ENCODE measurements at regions not wholly inside any gene's neighbourhood (a gene's known extent, or its start where the extent isn't known, plus 50 kb on each side); places are given as distances from the start of the nearest gene placed in this dataset.

DNA sequence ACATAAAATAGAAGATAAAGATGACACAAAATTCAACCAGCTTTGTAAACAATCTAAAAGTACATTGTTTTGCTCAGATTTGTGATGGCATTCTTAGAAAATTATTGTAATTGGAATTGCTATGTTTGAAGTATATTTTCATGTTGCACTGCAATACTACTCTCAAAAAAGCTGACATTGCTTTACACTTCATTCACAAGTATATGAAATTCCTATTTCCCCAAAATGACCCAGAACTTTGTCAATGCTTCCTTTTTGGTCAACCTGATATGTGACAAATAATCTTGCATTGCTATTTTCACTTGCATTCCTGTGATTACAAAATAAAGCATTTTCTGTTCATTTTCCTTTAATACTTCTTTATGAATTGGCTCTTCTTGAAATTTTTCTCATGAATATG is 104.1 kb upstream of the BMP5 start:
- intact Hi-C loops (cut with micrococcal nuclease; ENCODE audit: unreplicated experiment), result no loop called here
- Histone ChIP-seq H3K36me3 (replicated peaks in 1 of 2; ENCODE audit: control insufficient read depth in 1 of 2, insufficient read depth in 2 of 2, low read length in 2 of 2) (no peaks in the 10 kb centered on the region), H3K4me3 (replicated peaks in 1 of 3; ENCODE audit: insufficient read depth in 1 of 3, low read depth in 2 of 3, low read length in 3 of 3) (no peak overlapping the region), H4K20me1 (ENCODE audit: insufficient read depth, low read length) (no peaks in the 10 kb centered on the region), H3K9me3 (ENCODE audit: low read length) (no peaks in the 10 kb centered on the region), H3K4me2 (ENCODE audit: low read depth, low read length) (no peak overlapping the region), H3K27me3 (ENCODE audit: control insufficient read depth in 1 of 2, insufficient read depth in 2 of 2, low read length in 2 of 2) (no peaks in the 10 kb centered on the region), H2AFZ (ENCODE audit: low read length) (no peak overlapping the region), H3K27ac (ENCODE audit: extremely low read length, insufficient read depth, low read length) (no peak overlapping the region), H3K79me2 (ENCODE audit: insufficient read depth, low read length) (no peaks in the 10 kb centered on the region), H3K4me1 (ENCODE audit: insufficient read depth, low read length) (no peaks in the 10 kb centered on the region), H3K9ac (ENCODE audit: insufficient read depth, low read depth, low read length) (no peak overlapping the region)
- TF ChIP-seq ZNF672 (CRISPR knock-in tag; IDR thresholded peaks at IDR 0.05) (no peak), KAT8 (CRISPR knock-in tag; IDR thresholded peaks at IDR 0.05) (no peak), MAFF (IDR thresholded peaks at IDR 0.05; ENCODE audit: low read depth, low read length) (0 out of 2 replicates have a peak, but pooled peaks have one; percentile 8), MXD3 (CRISPR knock-in tag; IDR thresholded peaks at IDR 0.05) (no peak), ESRRA (CRISPR knock-in tag; IDR thresholded peaks at IDR 0.05; ENCODE audit: low read depth) (no peak), HNRNPUL1 (IDR thresholded peaks at IDR 0.05; ENCODE audit: low read depth, low read length) (0 out of 2 replicates have a peak, but pooled peaks have one; percentile 22), MAFK (conservative IDR thresholded peaks at IDR 0.05 in 1 of 2, IDR thresholded peaks at IDR 0.05 in 1 of 2; ENCODE audit: low read length in 2 of 2) (peak in 1 of 2 experiments; percentile 56; a peak in 2 of 4 replicates)
- DNase-seq (ENCODE audit: low spot score) (no peak), FAIRE-seq (no peak), ATAC-seq (no peak)
- in situ Hi-C loops (cut with HindIII; ENCODE audit: extremely low pct_ligation_motif_present, low pct_unique_long_range_greater_than_20kb), result no loop called here
- POLR2A ChIA-PET, result no interaction called here
- CTCF ChIA-PET (ENCODE audit: low intra/inter-chr PET ratio, low total read pairs), result interaction anchor here (3.8 kb wide), 1 partner anchor 313 kb away, joined by 60 read pairs; no protein-coding TSS in a partner anchor
- no TSS peak for BruUV-seq (replicated peaks)

DNA sequence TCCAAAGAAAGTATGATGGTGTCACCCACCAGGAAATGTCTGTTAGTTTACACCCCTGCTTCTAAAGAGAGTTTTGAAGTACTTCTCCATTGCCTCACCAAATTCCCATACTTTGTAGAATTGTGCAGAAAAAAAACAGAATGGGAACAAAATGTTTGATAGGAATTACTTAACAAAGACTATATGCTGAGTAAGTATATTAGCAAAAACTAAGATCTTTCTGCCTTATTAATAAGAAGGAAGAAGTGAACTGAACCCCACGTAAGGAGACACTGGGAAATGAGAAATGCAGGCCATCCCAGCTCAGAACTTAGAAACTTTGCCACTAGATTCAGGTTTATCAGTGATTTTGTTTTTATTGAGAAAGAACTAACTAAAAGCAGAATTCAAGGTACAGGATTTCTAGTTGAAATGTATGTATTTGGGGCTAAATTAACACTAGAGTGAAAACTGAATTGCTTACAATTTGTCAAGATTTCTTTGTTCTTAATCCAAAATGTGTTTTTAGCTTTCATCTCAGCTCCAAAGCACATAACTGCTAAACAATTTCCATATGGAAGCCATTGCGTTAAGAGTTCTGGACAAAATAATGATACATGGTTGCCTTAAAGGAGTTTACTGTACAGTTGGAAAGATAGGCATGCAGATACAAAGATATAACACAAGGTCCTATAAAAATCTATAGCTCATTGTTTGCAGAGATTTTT is 102.7 kb upstream of the BMP5 start:
- in situ Hi-C loops (cut with HindIII; ENCODE audit: extremely low pct_ligation_motif_present, low pct_unique_long_range_greater_than_20kb) (no loop called here), intact Hi-C loops (cut with micrococcal nuclease; ENCODE audit: unreplicated experiment) (no loop called here)
- Histone ChIP-seq H3K79me2 (ENCODE audit: insufficient read depth, low read length) (no peaks in the 10 kb centered on the region), H4K20me1 (ENCODE audit: insufficient read depth, low read length) (no peaks in the 10 kb centered on the region), H3K9ac (ENCODE audit: insufficient read depth, low read depth, low read length) (no peak overlapping the region), H3K9me3 (ENCODE audit: low read length) (no peaks in the 10 kb centered on the region), H3K4me3 (replicated peaks in 1 of 3; ENCODE audit: insufficient read depth in 1 of 3, low read depth in 2 of 3, low read length in 3 of 3) (no peak overlapping the region), H3K4me1 (ENCODE audit: insufficient read depth, low read length) (no peaks in the 10 kb centered on the region), H3K36me3 (replicated peaks in 1 of 2; ENCODE audit: control insufficient read depth in 1 of 2, insufficient read depth in 2 of 2, low read length in 2 of 2) (no peaks in the 10 kb centered on the region), H3K4me2 (ENCODE audit: low read depth, low read length) (no peak overlapping the region), H2AFZ (ENCODE audit: low read length) (no peak overlapping the region), H3K27ac (ENCODE audit: extremely low read length, insufficient read depth, low read length) (no peak overlapping the region), H3K27me3 (ENCODE audit: control insufficient read depth in 1 of 2, insufficient read depth in 2 of 2, low read length in 2 of 2) (no peaks in the 10 kb centered on the region)
- WGBS (ENCODE audit: low lambda C conversion rate), result 29% methylated on average over 2 of the region's 2 CpGs
- no peak for ATAC-seq
- DNase-seq (ENCODE audit: low spot score), result no peak
- CTCF ChIA-PET (ENCODE audit: low intra/inter-chr PET ratio, low total read pairs), result no interaction called here
- no peak for TF ChIP-seq TOPORS (CRISPR knock-in tag; IDR thresholded peaks at IDR 0.05)
- TF ChIP-seq MAFK (conservative IDR thresholded peaks at IDR 0.05 in 1 of 2, IDR thresholded peaks at IDR 0.05 in 1 of 2; ENCODE audit: low read length in 2 of 2), result peak; percentile 48 to 76
- no peak for TF ChIP-seq TCF7L2 (IDR thresholded peaks at IDR 0.05; ENCODE audit: low read depth, low read length)
- TF ChIP-seq GATA4 (IDR thresholded peaks at IDR 0.05; ENCODE audit: borderline replicate concordance, low read depth), result no peak
- peak; percentile 59; the same call in 1 of the 2 replicates for TF ChIP-seq MAFF (IDR thresholded peaks at IDR 0.05; ENCODE audit: low read depth, low read length)
- FAIRE-seq, result no peak
- POLR2A ChIA-PET, result no interaction called here
- no TSS peak for BruUV-seq (replicated peaks)

Data from HepG2 (cell line).